H9 (cell line): ENCODE measurements at regions not wholly inside any gene's neighbourhood (a gene's known extent, or its start where the extent isn't known, plus 50 kb on each side); places are given as distances from the start of the nearest gene placed in this dataset.

ENCODE experiments used
- DNase-seq: peaks from one replicate; pipeline ENCODE4 v3.0.0-alpha.2; 2017
- H2AFZ ChIP-seq: one replicate; pipeline ENCODE4 v1.6.1; 2013; ENCODE audit warnings: mild to moderate bottlenecking, low read length, control low read depth, moderate library complexity
- H2AK5ac ChIP-seq: 2 replicates; pipeline ENCODE4 v1.6.1; 2013; ENCODE audit warnings: low read length, control low read depth, mixed read lengths; ENCODE audit not compliant: insufficient read length
- H2BK120ac ChIP-seq: one replicate; pipeline ENCODE4 v1.6.1; 2013; ENCODE audit warnings: low read depth, mild to moderate bottlenecking, low read length, control low read depth, inconsistent platforms; ENCODE audit not compliant: poor library complexity, severe bottlenecking
- H2BK12ac ChIP-seq: 2 replicates; pipeline ENCODE4 v1.6.1; 2013; ENCODE audit warnings: low read length, control low read depth, mixed read lengths, low read depth; ENCODE audit not compliant: insufficient read length
- H2BK15ac ChIP-seq: 2 replicates; pipeline ENCODE4 v1.6.1; 2013; ENCODE audit warnings: low read depth, low read length, control low read depth
- H2BK20ac ChIP-seq: one replicate; pipeline ENCODE4 v1.6.1; 2013; ENCODE audit warnings: low read depth, mild to moderate bottlenecking, low read length, control low read depth, inconsistent platforms; ENCODE audit not compliant: poor library complexity, severe bottlenecking
- H2BK5ac ChIP-seq: 2 replicates; pipeline ENCODE4 v1.6.1; 2013; ENCODE audit warnings: low read length, control low read depth, mixed read lengths; ENCODE audit not compliant: insufficient read length
- H3K14ac ChIP-seq: 2 replicates; pipeline ENCODE4 v1.6.1; 2013; ENCODE audit warnings: low read length, control low read depth; ENCODE audit not compliant: insufficient read depth
- H3K18ac ChIP-seq: 2 replicates; pipeline ENCODE4 v1.6.1; 2013; ENCODE audit warnings: low read depth, mild to moderate bottlenecking, mixed read lengths, low read length, control low read depth; ENCODE audit not compliant: insufficient read length
- H3K23ac ChIP-seq: 2 replicates; pipeline ENCODE4 v1.6.1; 2013; ENCODE audit warnings: low read length, control low read depth, mixed read lengths, low read depth; ENCODE audit not compliant: insufficient read length
- H3K23me2 ChIP-seq: 2 replicates; pipeline ENCODE4 v1.6.1; 2013; ENCODE audit warnings: low read depth, mild to moderate bottlenecking, mixed read lengths, low read length, control low read depth; ENCODE audit not compliant: insufficient read length, poor library complexity, severe bottlenecking
- H3K27ac ChIP-seq: 2 replicates; pipeline ENCODE4 v1.5.1; 2013; ENCODE audit warnings: low read length, control low read depth, mixed read lengths, low read depth; ENCODE audit not compliant: insufficient read length
- H3K27me3 ChIP-seq: 2 replicates; pipeline ENCODE4 v1.6.1; 2013; ENCODE audit warnings: low read length, control low read depth, inconsistent platforms; ENCODE audit not compliant: insufficient read depth
- H3K4ac ChIP-seq: 2 replicates; pipeline ENCODE4 v1.6.1; 2013; ENCODE audit warnings: low read depth, mild to moderate bottlenecking, control low read depth, inconsistent platforms, low read length, moderate library complexity
- H3K4me1 ChIP-seq: 2 replicates; pipeline ENCODE4 v1.6.1; 2013; ENCODE audit warnings: low read length, control low read depth, inconsistent platforms; ENCODE audit not compliant: insufficient read depth
- H3K4me2 ChIP-seq: 2 replicates; pipeline ENCODE4 v1.6.1; 2013; ENCODE audit warnings: low read length, control low read depth, mixed read lengths; ENCODE audit not compliant: insufficient read length, insufficient read depth
- H3K56ac ChIP-seq: 2 replicates; pipeline ENCODE4 v1.6.1; 2013; ENCODE audit warnings: low read depth, mild to moderate bottlenecking, mixed read lengths, low read length, control low read depth; ENCODE audit not compliant: insufficient read length
- H3K79me1 ChIP-seq: 2 replicates; pipeline ENCODE4 v1.6.1; 2013; ENCODE audit warnings: low read depth, mild to moderate bottlenecking, moderate library complexity, low read length, control low read depth, inconsistent platforms; ENCODE audit not compliant: insufficient read depth, poor library complexity, severe bottlenecking
- H3K79me2 ChIP-seq: 2 replicates; pipeline ENCODE4 v1.6.1; 2013; ENCODE audit warnings: low read length, control low read depth, inconsistent platforms; ENCODE audit not compliant: insufficient read depth
- H3K9ac ChIP-seq: 2 replicates; pipeline ENCODE4 v1.6.1; 2013; ENCODE audit warnings: low read length, control low read depth, mixed read lengths; ENCODE audit not compliant: insufficient read length; ENCODE audit errors: extremely low read depth
- H3K9me3 ChIP-seq: one replicate; pipeline ENCODE4 v1.6.1; 2013; ENCODE audit warnings: low read depth, low read length, inconsistent platforms; ENCODE audit not compliant: control insufficient read depth
- H3T11ph ChIP-seq: one replicate; pipeline ENCODE4 v1.6.1; 2013; ENCODE audit warnings: mild to moderate bottlenecking, low read length, control low read depth, inconsistent platforms
- H4K20me1 ChIP-seq: one replicate; pipeline ENCODE4 v1.6.1; 2013; ENCODE audit not compliant: control insufficient read depth, insufficient read length, insufficient read depth
- H4K5ac ChIP-seq: 2 replicates; pipeline ENCODE4 v1.6.1; 2013; ENCODE audit warnings: low read depth, mild to moderate bottlenecking, mixed read lengths, low read length, control low read depth; ENCODE audit not compliant: insufficient read length
- H4K8ac ChIP-seq: replicated peaks from 2 replicates; pipeline ENCODE4 v1.6.1; 2013; ENCODE audit warnings: low read length, control low read depth, mixed read lengths, low read depth; ENCODE audit not compliant: insufficient read length
- H4K91ac ChIP-seq: 2 replicates; pipeline ENCODE4 v1.6.1; 2013; ENCODE audit warnings: low read depth, mild to moderate bottlenecking, moderate library complexity, mixed read lengths, low read length, control low read depth; ENCODE audit not compliant: insufficient read length
- H3K27ac Mint-ChIP-seq, 3 experiments: 2 replicates in 2 of 3; 3 replicates in 1 of 3; pipeline ENCODE4 v1.8.0; 2020 to 2021; ENCODE audit warnings: mixed read lengths in 3 of 3, mild to moderate bottlenecking in 1 of 3, moderate library complexity in 1 of 3
- H3K27me3 Mint-ChIP-seq: 2 replicates; pipeline ENCODE4 v1.8.0; 2021; ENCODE audit warnings: low read depth, mild to moderate bottlenecking, moderate library complexity, mixed read lengths
- H3K36me3 Mint-ChIP-seq, 3 experiments: 2 replicates in 2 of 3; 3 replicates in 1 of 3; pipeline ENCODE4 v1.8.0; 2020 to 2021; ENCODE audit warnings: low read depth in 3 of 3, mixed read lengths in 3 of 3; ENCODE audit not compliant: insufficient read depth in 1 of 3
- H3K4me1 Mint-ChIP-seq, 2 experiments: 2 replicates each; pipeline ENCODE4 v1.8.0; 2020; ENCODE audit warnings: mixed read lengths in 2 of 2
- H3K4me3 Mint-ChIP-seq, 2 experiments: 2 replicates in 1 of 2; 3 replicates in 1 of 2; pipeline ENCODE4 v1.8.0; 2020 to 2021; ENCODE audit warnings: mild to moderate bottlenecking in 2 of 2, mixed read lengths in 2 of 2, moderate library complexity in 1 of 2
- H3K9me3 Mint-ChIP-seq, 2 experiments: 2 replicates in 1 of 2; 3 replicates in 1 of 2; pipeline ENCODE4 v1.8.0; 2020; ENCODE audit warnings: mild to moderate bottlenecking in 2 of 2, mixed read lengths in 2 of 2, moderate library complexity in 1 of 2
- CTCF ChIP-seq: fragments of 200-600 bp; sonication (generic); conservative IDR thresholded peaks from 3 replicates; pipeline ENCODE4 v1.8.0; 2021; ENCODE audit warnings: antibody characterized with exemption, mild to moderate bottlenecking
- WGBS: extraction: QIAGEN DNeasy Blood & Tissue Kit; methylation state at CpG from one replicate; pipeline ENCODE4 v1.1.7; 2013; ENCODE audit warnings: missing lambda C conversion rate, low lambda C conversion rate, mixed read lengths; ENCODE audit not compliant: insufficient read length; ENCODE audit errors: extremely low coverage; 5-methylcytosine and 5-hydroxymethylcytosine counted together

- Histone ChIP-seq H3T11ph (no peak overlapping the region), H2AK5ac (no peak overlapping the region), H3K79me2 (no peaks in the 10 kb centered on the region), H3K27ac (no peak overlapping the region), H3K4me1 (no peaks in the 10 kb centered on the region), H2BK20ac (no peak overlapping the region), H3K9ac (no peak overlapping the region), H3K23ac (no peak overlapping the region), H3K23me2 (no peaks in the 10 kb centered on the region), H3K4ac (no peak overlapping the region), H4K8ac (no peak overlapping the region), H2BK12ac (no peak overlapping the region), H4K91ac (no peak overlapping the region), H2BK5ac (no peak overlapping the region), H3K56ac (no peak overlapping the region), H3K27me3 (no peaks in the 10 kb centered on the region), H3K79me1 (no peaks in the 10 kb centered on the region), H2BK15ac (no peak overlapping the region), H3K18ac (no peak overlapping the region), H2AFZ (no peak overlapping the region), H3K4me2 (no peak overlapping the region), H2BK120ac (no peak overlapping the region), H4K5ac (no peak overlapping the region), H3K9me3 (peaks cover 4% of the 10 kb centered on the region), H4K20me1 (no peaks in the 10 kb centered on the region), H3K14ac (no peak overlapping the region)
- no CpG with 5 or more reads among the region's 4 CpGs for WGBS
- H3K36me3 Mint-ChIP-seq = no peaks in the 10 kb centered on the region
- no peak for DNase-seq
- no peaks in the 10 kb centered on the region; the same call in 1 of the 2 replicates for H3K27me3 Mint-ChIP-seq
- H3K9me3 Mint-ChIP-seq = peaks cover 0 to 24% of the 10 kb centered on the region in 2 experiments; a peak in 4 of 5 replicates
- no peak for TF ChIP-seq CTCF
- H3K4me1 Mint-ChIP-seq = no peaks in the 10 kb centered on the region
- no peak overlapping the region for H3K27ac Mint-ChIP-seq
- no peak overlapping the region for H3K4me3 Mint-ChIP-seq
Observed at GRCh38 chr9:1235650-1236049, 185.5 kb downstream of the DMRT2 start.
